ENCODE measurements at regions not wholly inside any gene's neighbourhood (a gene's known extent, or its start where the extent isn't known, plus 50 kb on each side); places are given as distances from the start of the nearest gene placed in this dataset.

GRCh38 chr12:19048943-19049342 is 80.6 kb upstream of the PLEKHA5 start (continued):
- TF ChIP-seq ZBTB40 (IDR thresholded peaks at IDR 0.05; ENCODE audit: borderline replicate concordance) (no peak), ELK1 (IDR thresholded peaks at IDR 0.05; ENCODE audit: low read depth, low read length) (no peak), ZBTB11 (CRISPR knock-in tag; IDR thresholded peaks at IDR 0.05) (no peak), ZNF384 (IDR thresholded peaks at IDR 0.05; ENCODE audit: borderline replicate concordance, low read depth, low read length) (no peak), HDAC6 (IDR thresholded peaks at IDR 0.05; ENCODE audit: unreplicated experiment) (no peak), TARDBP (IDR thresholded peaks at IDR 0.05; ENCODE audit: borderline replicate concordance) (no peak), CUX1 (IDR thresholded peaks at IDR 0.05; ENCODE audit: insufficient replicate concordance, low read depth, low read length) (no peak), CHD2 (IDR thresholded peaks at IDR 0.05; ENCODE audit: borderline replicate concordance, low read depth, low read length) (no peak), POLR2AphosphoS5 (IDR thresholded peaks at IDR 0.05; ENCODE audit: low read length) (no peak), PAX5 (IDR thresholded peaks at IDR 0.05; ENCODE audit: borderline replicate concordance, low read depth, low read length) (no peak), MXI1 (IDR thresholded peaks at IDR 0.05; ENCODE audit: low read depth, low read length) (no peak), GATAD2B (conservative IDR thresholded peaks at IDR 0.05; ENCODE audit: low read depth) (no peak), IRF5 (IDR thresholded peaks at IDR 0.05; ENCODE audit: borderline replicate concordance) (no peak)

Measured in GM12878 (cell line).